KBM-7 (cell line): ENCODE measurements at regions not wholly inside any gene's neighbourhood (a gene's known extent, or its start where the extent isn't known, plus 50 kb on each side); places are given as distances from the start of the nearest gene placed in this dataset.

Source experiments
- DNase-seq: peaks from one replicate; pipeline ENCODE4 v3.0.0-alpha.2; 2015
- in situ Hi-C: fragments of 300-500 bp; cut with MboI; formaldehyde crosslinking; loops from 2 replicates; pipeline ENCODE4 v1.14.3; 2020; ENCODE audit warnings: low sequenced_read_pairs, low pct_unique_long_range_greater_than_20kb, mixed read lengths

DNA sequence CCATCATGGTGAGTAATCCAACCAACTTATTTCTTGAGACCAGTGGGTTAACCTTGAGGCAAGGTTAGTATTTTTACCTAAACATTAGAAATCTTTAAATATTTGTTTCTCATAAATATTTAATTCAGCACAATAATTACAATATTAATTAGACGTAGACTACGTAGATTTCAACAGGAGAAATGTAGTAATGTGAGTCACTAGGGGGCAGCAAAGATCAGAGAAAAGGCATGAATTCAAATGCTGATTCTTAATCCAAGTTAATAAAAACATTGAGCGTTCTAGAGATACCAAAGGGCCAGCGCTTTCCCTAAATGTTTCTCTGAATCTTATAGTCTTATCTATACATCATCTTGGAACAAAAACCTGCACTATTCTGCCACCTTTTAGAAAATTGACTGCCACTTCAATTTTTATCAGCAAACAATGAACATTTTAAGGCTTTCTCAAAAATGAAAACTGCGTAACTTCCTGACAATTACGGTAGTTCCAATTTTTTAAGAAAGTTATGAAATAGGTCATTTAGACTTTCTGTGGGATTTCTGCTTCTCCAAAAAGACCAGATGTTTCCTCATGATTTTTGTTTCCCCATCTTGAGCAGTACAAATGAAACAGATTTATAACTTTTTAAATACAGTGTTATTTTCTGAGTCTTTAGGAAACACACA, 180.7 kb downstream of the GASK1B start:
- in situ Hi-C loops, result no loop called here
- DNase-seq, result peak; percentile 75

GRCh38 chr4:157988641-157989040, 184.2 kb downstream of the GASK1B start:
- in situ Hi-C loops, result no loop called here
- DNase-seq, result no peak

GRCh38 chr4:157984285-157984911, 188.4 kb downstream of the GASK1B start:
- in situ Hi-C loops, result no loop called here

GRCh38 chr4:157983300-157983699, 189.5 kb downstream of the GASK1B start:
- peak; percentile 24 for DNase-seq
- in situ Hi-C loops, result no loop called here

More at GRCh38 chr4:157984285-157984911, 188.4 kb downstream of the GASK1B start:
- DNase-seq, result no peak

DNA sequence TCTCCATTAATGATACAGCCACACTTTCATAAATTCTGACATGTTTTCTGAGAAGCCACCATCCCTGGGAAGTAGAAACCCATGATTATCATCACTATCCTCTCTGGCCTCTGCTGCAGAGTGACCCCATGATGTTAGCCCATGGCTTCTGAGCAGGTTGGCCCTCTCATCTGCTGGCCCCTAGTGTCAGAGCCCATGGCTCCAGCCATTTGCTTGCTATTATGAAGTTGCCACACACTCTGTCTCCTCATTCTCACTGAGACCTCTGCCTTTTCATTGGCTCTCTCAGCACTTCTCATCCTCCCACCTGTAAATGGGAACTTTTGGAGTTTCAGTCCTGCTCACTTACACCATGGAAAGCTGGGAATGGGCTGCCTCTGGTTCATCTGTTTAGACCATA, 192.7 kb downstream of the GASK1B start:
- DNase-seq, result no peak
- in situ Hi-C loops, result no loop called here

DNA sequence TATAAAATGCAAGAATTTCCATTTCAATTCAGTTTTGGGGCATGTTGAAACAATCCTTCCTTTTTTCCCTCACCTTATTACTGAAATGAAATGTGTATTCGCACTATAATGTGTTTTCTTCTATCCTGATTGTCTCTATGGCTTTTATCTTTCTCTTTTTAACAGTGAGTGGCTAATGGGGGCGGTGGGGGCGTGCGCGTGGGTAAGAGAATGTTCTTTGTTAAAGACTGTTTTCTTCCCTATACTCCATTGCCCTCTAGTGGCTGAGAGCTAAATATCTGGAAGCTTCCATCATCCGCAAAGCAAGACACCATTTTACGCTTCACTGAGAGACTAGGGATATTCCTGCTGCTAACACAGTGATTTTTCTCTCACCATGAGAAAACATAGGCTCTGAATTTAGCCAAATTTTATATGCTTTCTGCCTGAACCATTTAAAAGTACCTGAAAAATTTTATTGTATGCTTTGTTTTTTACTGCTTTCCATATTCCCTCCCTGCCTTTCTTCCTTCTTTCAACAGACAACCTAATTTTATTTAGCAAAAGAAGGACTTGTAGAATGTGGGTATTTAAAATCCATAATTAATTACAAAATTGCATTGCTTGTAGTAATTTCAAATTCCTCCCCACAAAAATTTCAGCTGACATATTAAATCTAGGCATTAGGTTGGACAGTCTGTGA, 194.0 kb downstream of the GASK1B start:
- peak; percentile 79 for DNase-seq
- in situ Hi-C loops, result no loop called here

GRCh38 chr4:157977086-157977485, 195.7 kb downstream of the GASK1B start:
- in situ Hi-C loops, result no loop called here
- no peak for DNase-seq

DNA sequence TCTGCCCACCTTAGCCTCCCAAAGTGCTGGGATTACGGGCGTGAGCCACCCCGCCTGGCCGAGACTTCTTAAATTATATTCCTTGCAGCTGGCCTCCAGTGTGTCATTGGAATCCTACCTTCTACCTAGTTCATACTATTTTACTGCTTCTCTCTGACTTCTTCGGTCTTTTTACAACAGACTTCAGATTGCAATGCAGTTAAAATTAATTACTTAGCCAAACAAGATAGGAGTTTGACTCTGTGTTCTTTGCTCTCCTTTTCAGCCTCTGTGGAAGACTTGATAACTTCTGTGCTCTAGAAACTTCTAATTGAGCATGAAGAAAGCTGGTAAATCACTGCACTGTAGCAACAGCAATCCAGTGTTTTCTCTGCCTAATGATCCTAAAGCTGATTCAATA, 199.5 kb downstream of the GASK1B start:
- in situ Hi-C loops, result no loop called here
- no peak for DNase-seq

DNA sequence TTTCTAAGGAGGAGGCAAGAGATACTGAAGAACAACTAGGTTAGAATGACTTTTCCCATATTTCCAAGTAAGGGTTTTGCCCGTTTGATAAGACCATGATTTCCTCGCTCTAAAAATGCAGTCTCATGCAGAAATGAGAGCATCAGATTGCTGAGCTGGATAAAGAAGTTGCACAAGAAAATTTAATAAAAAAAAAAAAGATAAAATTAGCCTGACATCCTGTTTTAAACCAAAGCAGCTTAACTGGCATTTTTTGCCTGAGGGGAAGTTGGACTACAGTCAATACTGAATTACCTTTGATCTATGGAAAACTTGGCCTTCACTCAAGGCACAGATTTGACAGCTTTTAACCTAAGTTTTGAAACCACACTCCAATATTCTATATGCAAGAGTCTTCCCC, 208.4 kb downstream of the GASK1B start:
- in situ Hi-C loops, result no loop called here
- DNase-seq, result no peak

- no peak for DNase-seq
- in situ Hi-C loops, result no loop called here
Measured at GRCh38 chr4:157961229-157961990, 211.4 kb downstream of the GASK1B start.

- no peak for DNase-seq
- in situ Hi-C loops, result no loop called here
Measured at GRCh38 chr4:157957905-157958304, 214.9 kb downstream of the GASK1B start.

DNA sequence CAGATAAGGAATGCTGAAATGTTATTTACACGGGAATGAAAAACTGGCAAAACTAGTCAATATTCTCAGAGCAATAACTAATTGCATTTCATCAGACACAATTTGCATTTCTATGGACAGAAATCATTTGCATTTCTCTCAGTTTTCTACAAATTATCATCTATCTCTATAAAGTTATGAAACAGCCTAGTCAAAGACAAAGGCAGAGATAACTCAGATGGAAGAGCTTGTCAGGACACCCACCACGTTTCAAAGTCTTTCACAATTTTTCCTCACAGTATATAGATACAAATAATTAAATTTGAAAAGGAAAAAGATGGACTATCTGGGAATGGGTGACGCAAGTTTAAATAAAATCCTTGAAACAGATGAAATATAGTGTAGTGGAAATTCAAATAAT, 230.8 kb downstream of the GASK1B start:
- no peak for DNase-seq
- in situ Hi-C loops, result no loop called here

GRCh38 chr4:157934151-157934550, 238.7 kb downstream of the GASK1B start:
- DNase-seq, result no peak
- in situ Hi-C loops, result no loop called here

DNA sequence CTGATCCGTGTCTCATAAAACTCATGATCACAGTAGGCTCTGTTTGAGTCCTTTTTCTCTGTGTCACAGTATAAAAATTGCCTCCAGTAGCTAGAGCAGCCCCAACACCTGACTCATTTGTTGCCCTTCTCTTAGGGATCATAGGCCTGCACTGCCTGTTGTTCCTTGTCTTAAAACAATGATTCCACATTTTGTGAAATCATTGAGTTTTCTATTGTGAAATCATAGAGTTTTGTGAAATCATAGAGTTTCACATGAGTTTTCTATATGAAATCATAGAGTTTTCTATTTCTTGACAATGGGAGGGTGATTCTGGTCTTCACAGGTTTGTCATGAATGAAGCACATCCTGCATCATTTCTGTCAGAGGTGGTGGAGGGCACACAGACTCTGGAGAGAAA, 239.9 kb downstream of the GASK1B start:
- DNase-seq, result no peak
- in situ Hi-C loops, result no loop called here

DNA sequence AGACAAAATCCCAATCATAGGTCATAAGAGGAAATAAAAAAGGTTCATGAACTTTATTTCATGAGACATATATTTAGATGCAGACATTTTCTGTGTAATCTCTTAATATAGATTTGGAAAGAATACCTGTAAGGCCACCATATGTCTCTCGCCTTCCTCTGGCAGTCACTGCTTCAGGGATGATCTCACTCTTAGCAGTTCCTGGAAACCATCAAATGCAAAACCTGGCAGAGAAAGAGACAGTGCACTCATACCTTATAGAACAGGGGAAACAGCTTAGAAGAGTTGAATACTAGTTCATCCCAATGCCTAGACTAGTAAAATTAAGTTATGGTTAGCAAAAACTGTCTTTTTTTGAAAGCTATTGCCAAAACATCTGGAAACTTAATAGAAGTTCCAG, 243.3 kb downstream of the GASK1B start:
- DNase-seq, result no peak
- in situ Hi-C loops, result no loop called here

- no peak for DNase-seq
- in situ Hi-C loops, result no loop called here
Measured at GRCh38 chr4:157918036-157918832, 254.6 kb downstream of the GASK1B start.

- no peak for DNase-seq
- in situ Hi-C loops, result no loop called here
Measured at GRCh38 chr4:157912212-157912611, 260.6 kb downstream of the GASK1B start.

- in situ Hi-C loops, result no loop called here
- no peak for DNase-seq
Measured at GRCh38 chr4:157911662-157912061, 261.2 kb downstream of the GASK1B start.

DNA sequence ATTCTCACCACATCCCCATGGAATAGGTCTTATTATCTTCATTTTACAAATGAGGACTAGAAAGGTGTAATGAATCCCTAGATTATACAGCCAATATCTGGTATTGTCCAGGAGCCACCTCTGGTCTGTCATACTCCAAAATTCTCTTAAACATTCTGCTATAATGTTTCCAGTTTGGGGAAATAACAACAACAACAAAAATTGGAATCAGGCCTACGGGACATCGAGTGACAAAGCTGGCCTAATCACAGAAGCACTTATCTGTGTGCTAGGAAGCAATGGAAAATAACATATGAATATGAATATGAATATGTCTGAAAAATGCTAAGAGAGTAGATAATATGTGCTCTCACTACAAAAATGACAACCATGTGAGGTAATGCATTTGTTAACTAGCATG, 264.1 kb downstream of the GASK1B start:
- DNase-seq, result no peak
- in situ Hi-C loops, result no loop called here
